Uterus (tissue), 2 donors: ENCODE measurements at regions not wholly inside any gene's neighbourhood (a gene's known extent, or its start where the extent isn't known, plus 50 kb on each side); places are given as distances from the start of the nearest gene placed in this dataset.

Source experiments
- CTCF ChIP-seq, 4 experiments: fragments of 200-600 bp in 2 of 4; fragments of 450-650 bp in 2 of 4; sonication (generic) in 2 of 4; IDR thresholded peaks; one replicate each; pipeline ENCODE4 v1.5.1; 2016 to 2019; ENCODE audit warnings: antibody characterized with exemption in 4 of 4, mild to moderate bottlenecking in 2 of 4, moderate library complexity in 1 of 4
- POLR2A ChIP-seq, 2 donors: fragments of 450-650 bp; IDR thresholded peaks; one replicate each; pipeline ENCODE4 v1.6.1; 2016; ENCODE audit warnings: antibody characterized with exemption in 2 of 2, mild to moderate bottlenecking in 1 of 2, moderate library complexity in 1 of 2

- no peak for TF ChIP-seq CTCF (IDR thresholded peaks at IDR 0.05)
- no peak for TF ChIP-seq POLR2A (IDR thresholded peaks at IDR 0.05)
These were observed 444.0 kb upstream of the FLRT2 start for GRCh38 chr14:85085981-85086380.
